Stimulated activated memory B cell treated with anti-CD40 and anti-IgM and Interleukin-4, amounts not matched to agents 10 μg/mL and 1 μg/mL and 100 μg/mL, for 72 hours (primary cell): ENCODE measurements at regions not wholly inside any gene's neighbourhood (a gene's known extent, or its start where the extent isn't known, plus 50 kb on each side); places are given as distances from the start of the nearest gene placed in this dataset.
A peak's percentile ranks its signal among the peaks of the same experiment; 100 is the strongest.

Experiments
- ATAC-seq: fragments of 150-1000 bp; cut with Tn5 transposase; 2 replicates; pipeline ENCODE4 v1.10.0; 2021
- H3K27ac Mint-ChIP-seq: one replicate; pipeline ENCODE4 v1.8.0; 2022; ENCODE audit warnings: mild to moderate bottlenecking, mixed read lengths
- H3K27me3 Mint-ChIP-seq: one replicate; pipeline ENCODE4 v1.8.0; 2022; ENCODE audit warnings: mixed read lengths
- H3K36me3 Mint-ChIP-seq: one replicate; pipeline ENCODE4 v1.8.0; 2022; ENCODE audit warnings: mixed read lengths
- H3K4me1 Mint-ChIP-seq: one replicate; pipeline ENCODE4 v1.8.0; 2022; ENCODE audit warnings: mixed read lengths
- H3K4me3 Mint-ChIP-seq: one replicate; pipeline ENCODE4 v1.8.0; 2022; ENCODE audit warnings: mild to moderate bottlenecking, moderate library complexity, mixed read lengths
- H3K9me3 Mint-ChIP-seq: one replicate; pipeline ENCODE4 v1.8.0; 2022; ENCODE audit warnings: mixed read lengths

DNA sequence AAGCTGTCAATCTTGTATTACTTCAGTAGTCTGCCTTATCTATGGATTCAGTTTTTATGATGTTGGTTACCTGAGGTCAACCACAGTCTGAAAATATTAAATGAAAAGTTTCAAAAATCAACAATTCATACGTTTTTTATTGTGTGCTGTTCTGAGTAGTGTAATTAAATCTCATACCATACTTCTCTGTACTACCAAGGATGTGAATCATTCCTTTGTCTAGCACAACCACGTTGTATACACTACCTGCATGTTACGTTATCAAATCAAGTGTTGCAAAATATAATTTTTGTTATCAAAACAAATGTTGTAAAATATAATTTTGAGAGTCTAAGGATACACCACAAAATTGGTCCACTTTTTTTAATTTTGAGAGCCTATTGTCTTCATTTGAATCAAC is 590.2 kb upstream of the SETBP1 start:
- no peak for ATAC-seq
- H3K9me3 Mint-ChIP-seq: no peaks in the 10 kb centered on the region
- no peak overlapping the region for H3K27ac Mint-ChIP-seq
- no peak overlapping the region for H3K4me3 Mint-ChIP-seq
- H3K27me3 Mint-ChIP-seq: peaks cover 3% of the 10 kb centered on the region
- H3K4me1 Mint-ChIP-seq: peaks cover 5% of the 10 kb centered on the region
- H3K36me3 Mint-ChIP-seq: no peaks in the 10 kb centered on the region

- Mint-ChIP-seq H3K4me3 (no peak overlapping the region), H3K27ac (no peak overlapping the region), H3K4me1 (peaks cover 5% of the 10 kb centered on the region), H3K27me3 (peaks cover 31% of the 10 kb centered on the region), H3K36me3 (no peaks in the 10 kb centered on the region), H3K9me3 (peaks cover 3% of the 10 kb centered on the region)
- no peak for ATAC-seq
Observed at GRCh38 chr18:44093253-44093652, 587.4 kb upstream of the SETBP1 start.

GRCh38 chr18:44096016-44096415 is 584.7 kb upstream of the SETBP1 start:
- H3K36me3 Mint-ChIP-seq: no peaks in the 10 kb centered on the region
- H3K9me3 Mint-ChIP-seq: peaks cover 3% of the 10 kb centered on the region
- no peak for ATAC-seq
- peaks cover 44% of the 10 kb centered on the region for H3K27me3 Mint-ChIP-seq
- H3K4me3 Mint-ChIP-seq: no peak overlapping the region
- H3K27ac Mint-ChIP-seq: no peak overlapping the region
- H3K4me1 Mint-ChIP-seq: no peaks in the 10 kb centered on the region

DNA sequence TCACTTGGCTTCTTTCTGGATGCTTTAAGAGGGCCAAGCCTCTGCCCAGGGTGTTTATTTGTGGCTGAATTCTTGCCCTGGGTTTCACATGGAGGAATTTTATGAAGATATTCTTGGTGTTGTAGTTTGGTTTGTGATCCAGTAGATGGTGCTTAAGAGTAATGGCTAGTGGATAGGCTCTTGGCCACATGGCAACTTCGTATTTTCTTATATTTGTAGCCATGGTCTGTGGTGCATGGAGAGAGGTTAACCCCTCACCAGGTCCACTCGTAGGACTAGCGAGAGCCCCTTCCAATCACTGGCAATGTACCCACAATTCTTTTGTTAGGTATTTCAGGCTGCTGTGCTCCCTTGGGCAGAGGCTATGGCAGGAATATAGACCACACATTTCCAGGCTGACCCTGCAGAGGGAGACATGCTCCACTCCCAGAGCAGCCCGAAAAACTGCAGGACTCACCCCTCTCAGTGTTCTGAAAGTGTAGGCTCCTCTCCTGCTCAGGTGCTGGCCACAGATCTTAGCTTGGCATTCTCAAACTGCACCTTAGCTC is 582.1 kb upstream of the SETBP1 start:
- H3K4me3 Mint-ChIP-seq: no peak overlapping the region
- H3K36me3 Mint-ChIP-seq: no peaks in the 10 kb centered on the region
- ATAC-seq: peak; percentile 50
- peaks cover 44% of the 10 kb centered on the region for H3K27me3 Mint-ChIP-seq
- H3K9me3 Mint-ChIP-seq: peaks cover 3% of the 10 kb centered on the region
- H3K4me1 Mint-ChIP-seq: no peaks in the 10 kb centered on the region
- H3K27ac Mint-ChIP-seq: no peak overlapping the region

DNA sequence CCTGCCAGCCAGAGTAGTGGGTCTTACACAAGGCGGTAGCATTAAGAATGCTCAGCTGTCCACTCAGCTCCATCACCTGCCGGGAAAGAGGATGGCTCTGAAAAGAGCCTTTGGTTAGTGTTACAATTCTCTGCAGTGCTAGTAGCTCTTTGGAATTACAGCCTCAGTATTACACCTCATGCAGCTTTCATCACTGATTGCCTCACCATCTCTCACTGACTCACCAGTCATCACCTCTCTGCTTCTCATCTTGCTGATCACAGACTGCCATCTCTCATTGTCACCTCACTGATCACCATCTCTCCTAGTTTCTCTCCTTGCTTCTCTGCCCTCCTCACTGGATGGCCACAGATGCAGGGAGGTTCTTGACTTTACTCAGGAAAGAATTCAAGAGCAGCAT is 573.5 kb upstream of the SETBP1 start:
- H3K36me3 Mint-ChIP-seq: no peaks in the 10 kb centered on the region
- ATAC-seq: peak; percentile 42
- no peaks in the 10 kb centered on the region for H3K9me3 Mint-ChIP-seq

DNA sequence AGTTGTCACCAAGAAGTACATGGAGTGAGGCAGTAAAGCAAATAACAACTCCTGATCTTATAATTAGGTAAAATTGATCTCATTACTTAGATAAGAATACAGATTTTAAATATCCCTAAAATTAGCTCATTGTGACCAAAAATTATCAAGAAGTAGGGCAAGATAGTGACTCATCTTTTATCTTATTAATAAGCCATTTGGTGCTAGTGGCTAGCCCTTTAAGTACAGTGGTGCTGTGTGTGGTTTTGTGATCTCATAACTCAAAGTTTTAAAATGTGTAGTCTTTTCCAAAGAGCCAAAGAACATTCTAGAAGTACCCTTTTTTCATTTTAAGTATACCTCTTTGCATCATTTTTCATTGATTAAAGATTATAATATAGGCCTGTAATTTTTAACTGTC is 569.4 kb upstream of the SETBP1 start:
- no peaks in the 10 kb centered on the region for H3K4me1 Mint-ChIP-seq
- H3K27ac Mint-ChIP-seq: no peak overlapping the region
- H3K36me3 Mint-ChIP-seq: no peaks in the 10 kb centered on the region
- no peak overlapping the region for H3K4me3 Mint-ChIP-seq
- no peaks in the 10 kb centered on the region for H3K9me3 Mint-ChIP-seq
- no peak for ATAC-seq
- H3K27me3 Mint-ChIP-seq: no peaks in the 10 kb centered on the region

More for the DNA sequence above, 573.5 kb upstream of the SETBP1 start:
- no peaks in the 10 kb centered on the region for H3K27me3 Mint-ChIP-seq
- H3K4me1 Mint-ChIP-seq: no peaks in the 10 kb centered on the region
- H3K4me3 Mint-ChIP-seq: no peak overlapping the region
- no peak overlapping the region for H3K27ac Mint-ChIP-seq

DNA sequence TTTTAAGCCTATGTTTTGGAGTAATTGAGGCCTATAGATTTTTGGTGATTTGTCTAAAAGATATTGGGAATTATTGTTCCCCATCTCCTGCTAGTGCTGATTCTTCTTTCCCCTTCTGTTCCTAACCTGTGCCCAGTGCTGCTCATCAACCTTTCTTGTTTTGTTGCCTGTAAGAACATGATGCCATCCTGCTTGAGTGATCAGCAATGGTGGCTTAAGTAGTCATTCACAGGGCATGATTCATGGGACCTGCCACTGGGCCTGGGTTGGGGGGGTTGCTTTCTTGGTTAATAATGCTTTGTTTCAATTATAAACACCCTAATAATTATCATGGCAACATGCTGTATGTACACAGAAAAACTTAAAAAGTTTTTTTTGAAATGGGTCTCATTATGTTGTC is 562.9 kb upstream of the SETBP1 start:
- no peak for ATAC-seq

GRCh38 chr18:44119607-44120006 is 561.1 kb upstream of the SETBP1 start:
- Mint-ChIP-seq H3K36me3 (no peaks in the 10 kb centered on the region), H3K4me3 (no peak overlapping the region), H3K27me3 (peaks cover 9% of the 10 kb centered on the region), H3K27ac (no peak overlapping the region), H3K4me1 (no peaks in the 10 kb centered on the region), H3K9me3 (no peaks in the 10 kb centered on the region)
- no peak for ATAC-seq

More for the DNA sequence above, 562.9 kb upstream of the SETBP1 start:
- Mint-ChIP-seq H3K36me3 (no peaks in the 10 kb centered on the region), H3K4me1 (no peaks in the 10 kb centered on the region), H3K9me3 (no peaks in the 10 kb centered on the region), H3K27me3 (peaks cover 9% of the 10 kb centered on the region), H3K4me3 (no peak overlapping the region), H3K27ac (no peak overlapping the region)

GRCh38 chr18:44123743-44124142 is 556.9 kb upstream of the SETBP1 start:
- H3K4me1 Mint-ChIP-seq: no peaks in the 10 kb centered on the region
- H3K27me3 Mint-ChIP-seq: peaks cover 9% of the 10 kb centered on the region
- peak; percentile 68 for ATAC-seq
- H3K36me3 Mint-ChIP-seq: no peaks in the 10 kb centered on the region
- no peak overlapping the region for H3K4me3 Mint-ChIP-seq
- no peaks in the 10 kb centered on the region for H3K9me3 Mint-ChIP-seq
- no peak overlapping the region for H3K27ac Mint-ChIP-seq

GRCh38 chr18:44125446-44125845 is 555.2 kb upstream of the SETBP1 start:
- Mint-ChIP-seq H3K36me3 (no peaks in the 10 kb centered on the region), H3K27ac (no peak overlapping the region), H3K4me1 (no peaks in the 10 kb centered on the region), H3K9me3 (no peaks in the 10 kb centered on the region), H3K4me3 (no peak overlapping the region), H3K27me3 (peaks cover 9% of the 10 kb centered on the region)
- ATAC-seq: no peak

GRCh38 chr18:44126598-44126997 is 554.1 kb upstream of the SETBP1 start:
- no peak overlapping the region for H3K27ac Mint-ChIP-seq
- ATAC-seq: no peak
- no peaks in the 10 kb centered on the region for H3K36me3 Mint-ChIP-seq
- no peak overlapping the region for H3K4me3 Mint-ChIP-seq
- peaks cover 13% of the 10 kb centered on the region for H3K27me3 Mint-ChIP-seq
- H3K9me3 Mint-ChIP-seq: no peaks in the 10 kb centered on the region
- peaks cover 7% of the 10 kb centered on the region for H3K4me1 Mint-ChIP-seq

GRCh38 chr18:44128365-44128764 is 552.3 kb upstream of the SETBP1 start:
- Mint-ChIP-seq H3K27ac (no peak overlapping the region), H3K9me3 (no peaks in the 10 kb centered on the region)

DNA sequence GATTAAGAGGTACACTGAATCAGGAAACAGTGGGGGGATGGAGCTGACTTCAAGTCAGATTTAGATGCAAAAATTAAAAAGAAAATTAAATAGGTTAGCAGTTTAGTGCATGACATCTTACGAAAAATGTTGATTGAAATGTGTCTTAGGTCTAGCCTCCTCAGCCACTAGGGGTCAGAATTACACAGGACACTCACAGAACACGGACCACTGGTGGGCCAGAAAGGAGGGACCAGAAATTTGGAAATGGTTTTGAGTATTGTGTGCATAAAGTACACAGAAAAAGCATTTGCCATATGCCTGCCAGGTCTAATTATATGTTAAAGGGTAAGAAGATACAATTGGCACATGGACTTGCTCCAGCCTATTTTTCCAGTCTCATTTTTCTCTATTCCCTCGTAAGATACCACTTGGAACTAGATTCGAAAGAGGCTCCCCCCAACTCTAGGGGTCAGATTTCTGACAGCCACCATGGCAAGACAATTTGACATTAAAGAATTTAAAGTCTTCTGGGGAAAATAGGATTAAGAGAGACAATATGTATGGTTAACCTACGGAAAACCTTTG is 550.2 kb upstream of the SETBP1 start:
- H3K27me3 Mint-ChIP-seq: peaks cover 8% of the 10 kb centered on the region
- no peak overlapping the region for H3K4me3 Mint-ChIP-seq
- peaks cover 7% of the 10 kb centered on the region for H3K4me1 Mint-ChIP-seq
- H3K36me3 Mint-ChIP-seq: no peaks in the 10 kb centered on the region
- no peak overlapping the region for H3K27ac Mint-ChIP-seq
- peak; percentile 59 for ATAC-seq
- H3K9me3 Mint-ChIP-seq: no peaks in the 10 kb centered on the region

More at GRCh38 chr18:44128365-44128764, 552.3 kb upstream of the SETBP1 start:
- no peak for ATAC-seq
- peaks cover 8% of the 10 kb centered on the region for H3K27me3 Mint-ChIP-seq
- peaks cover 7% of the 10 kb centered on the region for H3K4me1 Mint-ChIP-seq
- H3K36me3 Mint-ChIP-seq: no peaks in the 10 kb centered on the region
- no peak overlapping the region for H3K4me3 Mint-ChIP-seq

DNA sequence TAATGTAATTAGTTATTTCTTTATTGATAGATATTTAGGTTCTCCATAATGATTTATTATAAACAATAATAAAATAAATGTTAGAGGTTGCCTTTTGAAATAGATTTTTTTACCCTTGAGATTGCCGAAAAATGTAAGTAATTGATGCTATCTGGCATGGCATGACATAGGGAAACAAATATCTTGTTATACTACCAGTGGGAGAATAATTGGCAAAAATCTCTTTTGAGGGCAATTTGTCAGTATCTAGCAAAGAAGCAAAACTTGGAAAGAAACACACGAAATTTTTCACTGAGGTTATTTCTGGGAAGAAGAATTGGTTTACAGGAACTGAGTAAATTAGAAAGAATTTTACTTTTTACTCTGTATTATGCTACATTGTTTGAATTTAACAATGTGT is 547.2 kb upstream of the SETBP1 start:
- ATAC-seq: no peak
- no peaks in the 10 kb centered on the region for H3K36me3 Mint-ChIP-seq
- peaks cover 3% of the 10 kb centered on the region for H3K9me3 Mint-ChIP-seq
- H3K4me3 Mint-ChIP-seq: no peak overlapping the region
- peaks cover 8% of the 10 kb centered on the region for H3K27me3 Mint-ChIP-seq
- H3K27ac Mint-ChIP-seq: no peak overlapping the region
- peaks cover 7% of the 10 kb centered on the region for H3K4me1 Mint-ChIP-seq

- peaks cover 7% of the 10 kb centered on the region for H3K4me1 Mint-ChIP-seq
- H3K36me3 Mint-ChIP-seq: no peaks in the 10 kb centered on the region
- peaks cover 3% of the 10 kb centered on the region for H3K9me3 Mint-ChIP-seq
- ATAC-seq: no peak
- H3K4me3 Mint-ChIP-seq: no peak overlapping the region
- H3K27ac Mint-ChIP-seq: no peak overlapping the region
- peaks cover 8% of the 10 kb centered on the region for H3K27me3 Mint-ChIP-seq
Observed at GRCh38 chr18:44134447-44134846, 546.2 kb upstream of the SETBP1 start.

- Mint-ChIP-seq H3K4me1 (peaks cover 7% of the 10 kb centered on the region), H3K9me3 (peaks cover 3% of the 10 kb centered on the region), H3K27ac (no peak overlapping the region), H3K4me3 (no peak overlapping the region), H3K36me3 (no peaks in the 10 kb centered on the region), H3K27me3 (peaks cover 8% of the 10 kb centered on the region)
- ATAC-seq: no peak
Observed at GRCh38 chr18:44135741-44136140, 544.9 kb upstream of the SETBP1 start.
